HFFc6 (cell line): ENCODE measurements at regions not wholly inside any gene's neighbourhood (a gene's known extent, or its start where the extent isn't known, plus 50 kb on each side); places are given as distances from the start of the nearest gene placed in this dataset.

ENCODE experiments used
- DNase-seq: peaks from one replicate; pipeline ENCODE4 v3.0.0-alpha.2; 2018
- H3K27ac Mint-ChIP-seq: 2 replicates; pipeline ENCODE4 v1.8.0; 2020; ENCODE audit warnings: mild to moderate bottlenecking, mixed read lengths
- H3K27me3 Mint-ChIP-seq: 2 replicates; pipeline ENCODE4 v1.8.0; 2021; ENCODE audit warnings: mild to moderate bottlenecking, moderate library complexity, mixed read lengths; ENCODE audit not compliant: insufficient read depth
- H3K36me3 Mint-ChIP-seq: 2 replicates; pipeline ENCODE4 v1.8.0; 2021; ENCODE audit warnings: low read depth, mixed read lengths
- H3K4me1 Mint-ChIP-seq: 2 replicates; pipeline ENCODE4 v1.8.0; 2020; ENCODE audit warnings: low read depth, mixed read lengths
- H3K4me3 Mint-ChIP-seq: 2 replicates; pipeline ENCODE4 v1.8.0; 2020; ENCODE audit warnings: mild to moderate bottlenecking, moderate library complexity, mixed read lengths
- H3K9me3 Mint-ChIP-seq: 2 replicates; pipeline ENCODE4 v1.8.0; 2020; ENCODE audit warnings: mild to moderate bottlenecking, mixed read lengths
- TF ChIP-seq, protein P1 (sequence below): fragments of 200-600 bp; sonication (generic); IDR thresholded peaks from 2 replicates; pipeline ENCODE4 v1.5.0; 2021; ENCODE audit warnings: antibody characterized with exemption, mild to moderate bottlenecking

GRCh38 chr20:60962367-60963045 is 289.6 kb upstream of the CDH4 start:
- no peaks in the 10 kb centered on the region for H3K4me1 Mint-ChIP-seq
- H3K27me3 Mint-ChIP-seq, result no peaks in the 10 kb centered on the region; the same call in 1 of the 2 replicates
- DNase-seq, result no peak
- peaks cover 65% of the 10 kb centered on the region for H3K9me3 Mint-ChIP-seq
- no peak overlapping the region for H3K4me3 Mint-ChIP-seq
- no peaks in the 10 kb centered on the region for H3K36me3 Mint-ChIP-seq
- TF ChIP-seq, protein P1, sequence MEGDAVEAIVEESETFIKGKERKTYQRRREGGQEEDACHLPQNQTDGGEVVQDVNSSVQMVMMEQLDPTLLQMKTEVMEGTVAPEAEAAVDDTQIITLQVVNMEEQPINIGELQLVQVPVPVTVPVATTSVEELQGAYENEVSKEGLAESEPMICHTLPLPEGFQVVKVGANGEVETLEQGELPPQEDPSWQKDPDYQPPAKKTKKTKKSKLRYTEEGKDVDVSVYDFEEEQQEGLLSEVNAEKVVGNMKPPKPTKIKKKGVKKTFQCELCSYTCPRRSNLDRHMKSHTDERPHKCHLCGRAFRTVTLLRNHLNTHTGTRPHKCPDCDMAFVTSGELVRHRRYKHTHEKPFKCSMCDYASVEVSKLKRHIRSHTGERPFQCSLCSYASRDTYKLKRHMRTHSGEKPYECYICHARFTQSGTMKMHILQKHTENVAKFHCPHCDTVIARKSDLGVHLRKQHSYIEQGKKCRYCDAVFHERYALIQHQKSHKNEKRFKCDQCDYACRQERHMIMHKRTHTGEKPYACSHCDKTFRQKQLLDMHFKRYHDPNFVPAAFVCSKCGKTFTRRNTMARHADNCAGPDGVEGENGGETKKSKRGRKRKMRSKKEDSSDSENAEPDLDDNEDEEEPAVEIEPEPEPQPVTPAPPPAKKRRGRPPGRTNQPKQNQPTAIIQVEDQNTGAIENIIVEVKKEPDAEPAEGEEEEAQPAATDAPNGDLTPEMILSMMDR, result no peak
- no peak overlapping the region for H3K27ac Mint-ChIP-seq

DNA sequence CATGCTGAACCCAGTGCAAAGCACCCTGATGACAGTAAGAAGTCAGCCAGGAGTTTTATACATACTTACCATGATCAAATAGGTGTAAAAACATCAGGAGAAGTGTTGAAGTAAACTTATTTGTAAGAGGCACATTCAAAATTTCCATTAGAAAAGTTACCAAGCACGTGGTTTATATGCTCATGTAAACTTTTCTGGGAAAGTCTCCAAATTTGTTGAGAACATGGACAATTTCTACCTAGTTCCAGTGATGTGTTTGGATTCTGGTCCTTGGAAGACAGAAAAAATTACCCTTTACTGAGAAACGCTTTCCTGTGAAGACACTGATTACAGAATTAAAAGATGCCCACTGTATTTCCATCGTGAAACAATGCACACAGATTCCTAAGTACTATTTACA is 288.9 kb upstream of the CDH4 start:
- Mint-ChIP-seq H3K36me3 (no peaks in the 10 kb centered on the region), H3K27me3 (no peaks in the 10 kb centered on the region; the same call in 1 of the 2 replicates), H3K4me3 (no peak overlapping the region), H3K4me1 (no peaks in the 10 kb centered on the region), H3K27ac (no peak overlapping the region), H3K9me3 (peaks cover 59% of the 10 kb centered on the region)
- no peak for DNase-seq
- TF ChIP-seq, protein P1, result no peak

- H3K27ac Mint-ChIP-seq, result no peak overlapping the region
- no peaks in the 10 kb centered on the region for H3K36me3 Mint-ChIP-seq
- peaks cover 55% of the 10 kb centered on the region for H3K9me3 Mint-ChIP-seq
- TF ChIP-seq, protein P1, result no peak
- H3K4me3 Mint-ChIP-seq, result no peak overlapping the region
- no peaks in the 10 kb centered on the region for H3K4me1 Mint-ChIP-seq
- no peak for DNase-seq
- H3K27me3 Mint-ChIP-seq, result no peaks in the 10 kb centered on the region; the same call in 1 of the 2 replicates
Measured at GRCh38 chr20:60964911-60965310, 287.1 kb upstream of the CDH4 start.

DNA sequence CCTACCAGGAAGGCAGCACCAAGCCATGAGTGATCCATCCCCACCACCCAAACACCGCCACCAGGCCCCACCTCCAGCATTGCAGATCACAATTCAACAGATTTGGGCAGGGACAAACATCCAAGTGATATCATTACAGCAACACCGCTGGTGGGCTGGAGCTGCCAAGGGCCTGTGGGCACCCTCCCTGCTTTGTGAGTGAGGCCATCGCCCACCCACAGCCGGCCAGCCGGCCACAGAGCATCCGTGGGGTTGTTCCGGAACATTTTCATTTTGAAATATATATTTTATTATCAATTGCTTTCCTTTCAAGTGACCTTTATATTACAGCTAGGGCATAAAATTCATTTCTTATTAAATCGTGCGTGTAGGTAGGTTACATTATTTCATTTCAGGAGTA is 286.0 kb upstream of the CDH4 start:
- no peaks in the 10 kb centered on the region for H3K4me1 Mint-ChIP-seq
- H3K9me3 Mint-ChIP-seq, result peaks cover 49% of the 10 kb centered on the region
- H3K36me3 Mint-ChIP-seq, result no peaks in the 10 kb centered on the region
- no peak overlapping the region for H3K27ac Mint-ChIP-seq
- TF ChIP-seq, protein P1, result no peak
- H3K4me3 Mint-ChIP-seq, result no peak overlapping the region
- no peak for DNase-seq
- no peaks in the 10 kb centered on the region; the same call in 1 of the 2 replicates for H3K27me3 Mint-ChIP-seq

DNA sequence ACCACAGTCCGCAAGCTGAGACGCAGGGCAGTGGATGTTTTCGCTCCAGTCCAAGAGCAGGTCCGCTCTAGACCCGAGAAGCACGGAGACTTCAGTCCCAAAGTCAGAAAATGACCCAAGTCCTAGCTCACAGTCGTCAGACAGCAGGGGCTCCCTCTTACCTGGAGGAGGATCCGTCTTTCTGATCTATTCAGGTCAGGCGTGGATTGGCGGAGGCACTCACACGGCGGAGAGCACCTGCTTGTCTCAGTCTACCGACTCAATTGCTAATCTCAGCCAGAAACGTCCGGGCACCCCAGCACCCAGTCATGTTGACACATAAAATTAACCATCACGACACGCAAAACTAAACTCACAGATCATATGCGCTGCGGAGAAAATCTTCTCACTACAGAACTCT is 285.3 kb upstream of the CDH4 start:
- H3K9me3 Mint-ChIP-seq, result peaks cover 42% of the 10 kb centered on the region
- no peaks in the 10 kb centered on the region for H3K4me1 Mint-ChIP-seq
- TF ChIP-seq, protein P1, result no peak
- H3K36me3 Mint-ChIP-seq, result no peaks in the 10 kb centered on the region
- H3K27ac Mint-ChIP-seq, result no peak overlapping the region
- no peak for DNase-seq
- H3K27me3 Mint-ChIP-seq, result no peaks in the 10 kb centered on the region; the same call in 1 of the 2 replicates
- no peak overlapping the region for H3K4me3 Mint-ChIP-seq
